GM12892 (cell line): ENCODE measurements at regions not wholly inside any gene's neighbourhood (a gene's known extent, or its start where the extent isn't known, plus 50 kb on each side); places are given as distances from the start of the nearest gene placed in this dataset.
"Not testable (repeated sequence)": the region's sequence is repeated elsewhere in the genome, so short reads cannot be mapped to it uniquely, and the experiment has no call there.

ENCODE experiments used
- DNase-seq: peaks from one replicate; pipeline ENCODE4 v3.0.0; 2011; ENCODE audit not compliant: insufficient read length
- FAIRE-seq: peaks from 2 replicates; lab custom pipeline; 2011; peaks lifted over from hg19 to GRCh38; lab: Jason Lieb, UNC
- POLR2A ChIP-seq: IDR thresholded peaks from 2 replicates; pipeline ENCODE4 v1.6.1; 2011; ENCODE audit warnings: low read depth, low read length, control low read depth
- POLR2AphosphoS5 ChIP-seq: IDR thresholded peaks from 2 replicates; pipeline ENCODE4 v1.6.1; 2011; ENCODE audit warnings: low read depth, low read length, control low read depth
- TAF1 ChIP-seq: IDR thresholded peaks from 2 replicates; pipeline ENCODE4 v1.6.1; 2011; ENCODE audit warnings: low read depth, mild to moderate bottlenecking, control low read depth, low read length, borderline replicate concordance

GRCh38 chr4:78660559-78660958 lies 109.0 kb downstream of the ANXA3 start:
- DNase-seq (no peak), FAIRE-seq (no peak)
- TF ChIP-seq POLR2A (no peak), POLR2AphosphoS5 (no peak), TAF1 (no peak)

- FAIRE-seq (no peak), DNase-seq (no peak)
- TF ChIP-seq POLR2AphosphoS5 (no peak), POLR2A (no peak), TAF1 (no peak)
Measured at GRCh38 chr4:78661086-78661690, 109.6 kb downstream of the ANXA3 start.

GRCh38 chr4:78661921-78662521 lies 110.5 kb downstream of the ANXA3 start:
- DNase-seq: no peak
- peak; percentile 92 for FAIRE-seq
- TF ChIP-seq TAF1 (no peak), POLR2AphosphoS5 (no peak), POLR2A (no peak)

- FAIRE-seq (no peak), DNase-seq (no peak)
- TF ChIP-seq POLR2AphosphoS5 (no peak), POLR2A (no peak)
Measured at GRCh38 chr4:78662658-78663057, 111.1 kb downstream of the ANXA3 start.

GRCh38 chr4:78664296-78664695 lies 111.9 kb upstream of the BMP2K start:
- DNase-seq, FAIRE-seq: not testable (repeated sequence)

GRCh38 chr4:78665216-78665770 lies 110.9 kb upstream of the BMP2K start:
- DNase-seq: no peak
- TF ChIP-seq POLR2A: no peak
- no peak for TF ChIP-seq POLR2AphosphoS5
- no peak for TF ChIP-seq TAF1
- no peak for FAIRE-seq

- DNase-seq (no peak), FAIRE-seq (no peak)
- TF ChIP-seq POLR2A (no peak), TAF1 (no peak), POLR2AphosphoS5 (no peak)
Measured at GRCh38 chr4:78666830-78667258, 109.3 kb upstream of the BMP2K start.

- TF ChIP-seq POLR2A: no peak
- no peak for TF ChIP-seq POLR2AphosphoS5
- no peak for TF ChIP-seq TAF1
- no peak for FAIRE-seq
- no peak for DNase-seq
Measured at GRCh38 chr4:78667325-78667724, 108.8 kb upstream of the BMP2K start.

- FAIRE-seq: peak; percentile 88
- DNase-seq: no peak
- TF ChIP-seq POLR2AphosphoS5 (no peak), POLR2A (no peak), TAF1 (no peak)
Measured at GRCh38 chr4:78667764-78668163, 108.4 kb upstream of the BMP2K start.

- TF ChIP-seq POLR2AphosphoS5 (no peak), TAF1 (no peak), POLR2A (no peak)
- FAIRE-seq: no peak
- no peak for DNase-seq
Measured at GRCh38 chr4:78669453-78669852, 106.7 kb upstream of the BMP2K start.

- FAIRE-seq (no peak), DNase-seq (no peak)
Measured at GRCh38 chr4:78671903-78672815, 104.0 kb upstream of the BMP2K start.

GRCh38 chr4:78673337-78673736 lies 102.8 kb upstream of the BMP2K start:
- FAIRE-seq (no peak), DNase-seq (no peak)
- TF ChIP-seq TAF1 (no peak), POLR2A (no peak), POLR2AphosphoS5 (no peak)

More at GRCh38 chr4:78671903-78672815, 104.0 kb upstream of the BMP2K start:
- TF ChIP-seq TAF1 (no peak), POLR2A (no peak), POLR2AphosphoS5 (no peak)
